Sciatic nerve (tissue), 2 donors: ENCODE measurements at regions not wholly inside any gene's neighbourhood (a gene's known extent, or its start where the extent isn't known, plus 50 kb on each side); places are given as distances from the start of the nearest gene placed in this dataset.
"Not testable (repeated sequence)": the region's sequence is repeated elsewhere in the genome, so short reads cannot be mapped to it uniquely, and the experiment has no call there.

Experiments
- ATAC-seq: fragments of 200-7000 bp; cut with Tn5 transposase; one replicate; pipeline ENCODE4 v1.9.1; 2020; ENCODE audit warnings: mild to moderate bottlenecking, moderate library complexity
- DNase-seq: peaks from one replicate; pipeline ENCODE4 v3.0.0-alpha.2; 2020; ENCODE audit warnings: low spot score
- intact Hi-C: fragments of 100-400 bp; cut with DNase I; formaldehyde crosslinking; loops from one replicate; pipeline ENCODE4 v1.14.2; 2022
- donor health status: DM: no; HTN: no; CAD: no.
- donor health status: DM: no; HTN: no; CAD: no.

GRCh38 chr6:14770572-14770971, 475.3 kb upstream of the JARID2 start:
- no peak for DNase-seq
- no peak for ATAC-seq
- intact Hi-C loops: no loop called here

GRCh38 chr6:14771016-14771415, 474.9 kb upstream of the JARID2 start:
- no peak for DNase-seq
- intact Hi-C loops: no loop called here
- ATAC-seq: no peak

- DNase-seq: no peak
- intact Hi-C loops: no loop called here
- ATAC-seq: no peak
These were observed 473.7 kb upstream of the JARID2 start for GRCh38 chr6:14772188-14772587.

- intact Hi-C loops: no loop called here
- DNase-seq (no peak), ATAC-seq (no peak)
These were observed 470.3 kb upstream of the JARID2 start for GRCh38 chr6:14775528-14775927.

GRCh38 chr6:14776307-14776706, 469.6 kb upstream of the JARID2 start:
- DNase-seq: no peak
- ATAC-seq: no peak
- intact Hi-C loops: no loop called here

- ATAC-seq (no peak), DNase-seq (no peak)
- intact Hi-C loops: no loop called here
These were observed 463.9 kb upstream of the JARID2 start for GRCh38 chr6:14781772-14782525.

GRCh38 chr6:14782921-14783464, 462.9 kb upstream of the JARID2 start:
- intact Hi-C loops, ATAC-seq, DNase-seq: not testable (repeated sequence)

GRCh38 chr6:14783594-14783993, 462.3 kb upstream of the JARID2 start:
- ATAC-seq (no peak), DNase-seq (no peak)
- intact Hi-C loops: no loop called here

GRCh38 chr6:14784596-14785492, 461.0 kb upstream of the JARID2 start:
- ATAC-seq (no peak), DNase-seq (no peak)
- intact Hi-C loops: no loop called here

GRCh38 chr6:14785493-14785790, 460.4 kb upstream of the JARID2 start:
- intact Hi-C loops: no loop called here
- DNase-seq (no peak), ATAC-seq (no peak)

- ATAC-seq: no peak
These were observed 459.9 kb upstream of the JARID2 start for GRCh38 chr6:14786008-14786407.

GRCh38 chr6:14786455-14786854, 459.4 kb upstream of the JARID2 start:
- intact Hi-C loops: no loop called here
- no peak for ATAC-seq
- no peak for DNase-seq

More at GRCh38 chr6:14786008-14786407, 459.9 kb upstream of the JARID2 start:
- intact Hi-C loops: no loop called here
- no peak for DNase-seq

- ATAC-seq: no peak
- intact Hi-C loops: no loop called here
- no peak for DNase-seq
These were observed 458.6 kb upstream of the JARID2 start for GRCh38 chr6:14787250-14787649.

- intact Hi-C loops: no loop called here
- no peak for ATAC-seq
- no peak for DNase-seq
These were observed 458.2 kb upstream of the JARID2 start for GRCh38 chr6:14787677-14788076.

GRCh38 chr6:14789996-14790395, 455.9 kb upstream of the JARID2 start:
- DNase-seq: no peak
- ATAC-seq: no peak
- intact Hi-C loops: no loop called here

GRCh38 chr6:14790976-14791375, 454.9 kb upstream of the JARID2 start:
- intact Hi-C loops: no loop called here
- DNase-seq: no peak
- no peak for ATAC-seq

- intact Hi-C loops: no loop called here
- ATAC-seq: no peak
- no peak for DNase-seq
These were observed 454.3 kb upstream of the JARID2 start for GRCh38 chr6:14791526-14791925.

GRCh38 chr6:14792118-14792955, 453.5 kb upstream of the JARID2 start:
- DNase-seq: no peak
- intact Hi-C loops: no loop called here
- ATAC-seq: no peak

GRCh38 chr6:14795451-14795850, 450.4 kb upstream of the JARID2 start:
- ATAC-seq (no peak), DNase-seq (no peak)
- intact Hi-C loops: no loop called here
